ENCODE measurements at regions not wholly inside any gene's neighbourhood (a gene's known extent, or its start where the extent isn't known, plus 50 kb on each side); places are given as distances from the start of the nearest gene placed in this dataset.

DNA sequence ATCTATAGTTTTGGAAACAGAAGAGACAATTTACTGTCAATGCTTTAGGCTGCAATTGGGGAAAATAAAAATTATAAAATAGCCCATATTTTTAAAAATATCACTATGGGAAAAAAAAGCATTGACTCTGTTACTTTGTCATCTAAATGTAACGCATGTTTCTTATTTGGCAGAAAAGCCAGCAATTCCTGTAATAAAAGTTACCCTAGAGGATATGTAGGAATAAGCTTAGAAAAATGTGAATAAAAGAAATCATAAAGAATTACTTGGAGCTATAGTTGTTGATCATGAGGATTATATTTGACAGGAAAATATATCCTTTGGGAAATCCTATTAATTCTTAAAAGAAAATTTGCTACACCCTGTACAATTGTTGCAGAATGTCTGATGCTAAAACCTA is 515.4 kb upstream of the IL12A start:
- no peak for DNase-seq (ENCODE audit: low spot score)
- Mint-ChIP-seq H3K9me3 (peaks cover 1% of the 10 kb centered on the region; the same call in 1 of the 3 replicates), H3K4me1 (peaks cover 6% of the 10 kb centered on the region; the same call in 2 of the 3 replicates), H3K27me3 (ENCODE audit: insufficient read depth, low read depth, poor library complexity) (no peaks in the 10 kb centered on the region), H3K27ac (no peak overlapping the region), H3K36me3 (ENCODE audit: low read depth) (no peaks in the 10 kb centered on the region), H3K4me3 (no peak overlapping the region)
- H4K20me1 ChIP-seq (replicated peaks; ENCODE audit: insufficient read depth), result no peaks in the 10 kb centered on the region
- H3F3A ChIP-seq (replicated peaks; ENCODE audit: low read depth), result no peaks in the 10 kb centered on the region
- no peaks in the 10 kb centered on the region for H3K79me2 ChIP-seq (replicated peaks; ENCODE audit: insufficient read depth)
- ATAC-seq, result no peak
- TF ChIP-seq, protein P1, sequence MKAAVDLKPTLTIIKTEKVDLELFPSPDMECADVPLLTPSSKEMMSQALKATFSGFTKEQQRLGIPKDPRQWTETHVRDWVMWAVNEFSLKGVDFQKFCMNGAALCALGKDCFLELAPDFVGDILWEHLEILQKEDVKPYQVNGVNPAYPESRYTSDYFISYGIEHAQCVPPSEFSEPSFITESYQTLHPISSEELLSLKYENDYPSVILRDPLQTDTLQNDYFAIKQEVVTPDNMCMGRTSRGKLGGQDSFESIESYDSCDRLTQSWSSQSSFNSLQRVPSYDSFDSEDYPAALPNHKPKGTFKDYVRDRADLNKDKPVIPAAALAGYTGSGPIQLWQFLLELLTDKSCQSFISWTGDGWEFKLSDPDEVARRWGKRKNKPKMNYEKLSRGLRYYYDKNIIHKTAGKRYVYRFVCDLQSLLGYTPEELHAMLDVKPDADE (IDR thresholded peaks at IDR 0.05), result no peak
- H3K4me3 ChIP-seq, result no peak overlapping the region
- no peaks in the 10 kb centered on the region for H3K4me1 ChIP-seq (ENCODE audit: insufficient read depth)
- no peaks in the 10 kb centered on the region for H3K36me3 ChIP-seq (ENCODE audit: insufficient read depth)
- no peak overlapping the region for H3K27ac ChIP-seq (ENCODE audit: low read depth)
- no peaks in the 10 kb centered on the region for H3K27me3 ChIP-seq (ENCODE audit: insufficient read depth)
- no peak overlapping the region for H2AFZ ChIP-seq
- no peaks in the 10 kb centered on the region for H3K9me2 ChIP-seq (ENCODE audit: insufficient read depth)
- H3K4me2 ChIP-seq, result no peak overlapping the region

DNA sequence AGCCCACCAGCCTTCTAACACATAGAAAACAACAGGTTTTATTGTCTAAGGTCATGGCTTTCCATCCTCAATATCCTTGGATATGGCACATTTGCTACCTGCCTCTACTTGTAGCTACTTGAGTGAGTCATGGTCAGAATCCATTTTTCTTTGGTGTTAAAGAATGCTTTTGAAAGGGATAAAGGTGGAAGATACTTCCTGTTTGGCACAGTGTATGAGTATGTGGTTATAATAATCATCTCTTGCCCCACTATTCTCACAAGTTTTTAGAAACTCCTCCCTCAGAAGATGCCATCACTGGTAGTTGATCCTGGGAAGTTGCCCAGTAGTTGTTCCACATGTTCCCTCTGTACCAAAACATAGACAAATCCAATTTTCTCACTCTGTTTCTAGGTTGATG is 508.6 kb upstream of the IL12A start:
- Histone ChIP-seq H3K36me3 (ENCODE audit: insufficient read depth) (no peaks in the 10 kb centered on the region), H3F3A (replicated peaks; ENCODE audit: low read depth) (no peaks in the 10 kb centered on the region), H3K79me2 (replicated peaks; ENCODE audit: insufficient read depth) (no peaks in the 10 kb centered on the region), H3K9me2 (ENCODE audit: insufficient read depth) (no peaks in the 10 kb centered on the region), H3K4me3 (no peak overlapping the region), H3K4me2 (no peak overlapping the region), H2AFZ (no peak overlapping the region), H3K4me1 (ENCODE audit: insufficient read depth) (peaks cover 12% of the 10 kb centered on the region; the same call in 1 of the 2 replicates), H3K27ac (ENCODE audit: low read depth) (no peak overlapping the region), H4K20me1 (replicated peaks; ENCODE audit: insufficient read depth) (no peaks in the 10 kb centered on the region), H3K27me3 (ENCODE audit: insufficient read depth) (no peaks in the 10 kb centered on the region)
- Mint-ChIP-seq H3K4me3 (no peak overlapping the region), H3K4me1 (peaks cover 26% of the 10 kb centered on the region), H3K36me3 (ENCODE audit: low read depth) (no peaks in the 10 kb centered on the region), H3K27me3 (ENCODE audit: insufficient read depth, low read depth, poor library complexity) (peaks cover 2% of the 10 kb centered on the region), H3K9me3 (peaks cover 4% of the 10 kb centered on the region; the same call in 1 of the 3 replicates), H3K27ac (no peak overlapping the region)
- ATAC-seq, result no peak
- DNase-seq (ENCODE audit: low spot score), result no peak
- TF ChIP-seq, protein P2, sequence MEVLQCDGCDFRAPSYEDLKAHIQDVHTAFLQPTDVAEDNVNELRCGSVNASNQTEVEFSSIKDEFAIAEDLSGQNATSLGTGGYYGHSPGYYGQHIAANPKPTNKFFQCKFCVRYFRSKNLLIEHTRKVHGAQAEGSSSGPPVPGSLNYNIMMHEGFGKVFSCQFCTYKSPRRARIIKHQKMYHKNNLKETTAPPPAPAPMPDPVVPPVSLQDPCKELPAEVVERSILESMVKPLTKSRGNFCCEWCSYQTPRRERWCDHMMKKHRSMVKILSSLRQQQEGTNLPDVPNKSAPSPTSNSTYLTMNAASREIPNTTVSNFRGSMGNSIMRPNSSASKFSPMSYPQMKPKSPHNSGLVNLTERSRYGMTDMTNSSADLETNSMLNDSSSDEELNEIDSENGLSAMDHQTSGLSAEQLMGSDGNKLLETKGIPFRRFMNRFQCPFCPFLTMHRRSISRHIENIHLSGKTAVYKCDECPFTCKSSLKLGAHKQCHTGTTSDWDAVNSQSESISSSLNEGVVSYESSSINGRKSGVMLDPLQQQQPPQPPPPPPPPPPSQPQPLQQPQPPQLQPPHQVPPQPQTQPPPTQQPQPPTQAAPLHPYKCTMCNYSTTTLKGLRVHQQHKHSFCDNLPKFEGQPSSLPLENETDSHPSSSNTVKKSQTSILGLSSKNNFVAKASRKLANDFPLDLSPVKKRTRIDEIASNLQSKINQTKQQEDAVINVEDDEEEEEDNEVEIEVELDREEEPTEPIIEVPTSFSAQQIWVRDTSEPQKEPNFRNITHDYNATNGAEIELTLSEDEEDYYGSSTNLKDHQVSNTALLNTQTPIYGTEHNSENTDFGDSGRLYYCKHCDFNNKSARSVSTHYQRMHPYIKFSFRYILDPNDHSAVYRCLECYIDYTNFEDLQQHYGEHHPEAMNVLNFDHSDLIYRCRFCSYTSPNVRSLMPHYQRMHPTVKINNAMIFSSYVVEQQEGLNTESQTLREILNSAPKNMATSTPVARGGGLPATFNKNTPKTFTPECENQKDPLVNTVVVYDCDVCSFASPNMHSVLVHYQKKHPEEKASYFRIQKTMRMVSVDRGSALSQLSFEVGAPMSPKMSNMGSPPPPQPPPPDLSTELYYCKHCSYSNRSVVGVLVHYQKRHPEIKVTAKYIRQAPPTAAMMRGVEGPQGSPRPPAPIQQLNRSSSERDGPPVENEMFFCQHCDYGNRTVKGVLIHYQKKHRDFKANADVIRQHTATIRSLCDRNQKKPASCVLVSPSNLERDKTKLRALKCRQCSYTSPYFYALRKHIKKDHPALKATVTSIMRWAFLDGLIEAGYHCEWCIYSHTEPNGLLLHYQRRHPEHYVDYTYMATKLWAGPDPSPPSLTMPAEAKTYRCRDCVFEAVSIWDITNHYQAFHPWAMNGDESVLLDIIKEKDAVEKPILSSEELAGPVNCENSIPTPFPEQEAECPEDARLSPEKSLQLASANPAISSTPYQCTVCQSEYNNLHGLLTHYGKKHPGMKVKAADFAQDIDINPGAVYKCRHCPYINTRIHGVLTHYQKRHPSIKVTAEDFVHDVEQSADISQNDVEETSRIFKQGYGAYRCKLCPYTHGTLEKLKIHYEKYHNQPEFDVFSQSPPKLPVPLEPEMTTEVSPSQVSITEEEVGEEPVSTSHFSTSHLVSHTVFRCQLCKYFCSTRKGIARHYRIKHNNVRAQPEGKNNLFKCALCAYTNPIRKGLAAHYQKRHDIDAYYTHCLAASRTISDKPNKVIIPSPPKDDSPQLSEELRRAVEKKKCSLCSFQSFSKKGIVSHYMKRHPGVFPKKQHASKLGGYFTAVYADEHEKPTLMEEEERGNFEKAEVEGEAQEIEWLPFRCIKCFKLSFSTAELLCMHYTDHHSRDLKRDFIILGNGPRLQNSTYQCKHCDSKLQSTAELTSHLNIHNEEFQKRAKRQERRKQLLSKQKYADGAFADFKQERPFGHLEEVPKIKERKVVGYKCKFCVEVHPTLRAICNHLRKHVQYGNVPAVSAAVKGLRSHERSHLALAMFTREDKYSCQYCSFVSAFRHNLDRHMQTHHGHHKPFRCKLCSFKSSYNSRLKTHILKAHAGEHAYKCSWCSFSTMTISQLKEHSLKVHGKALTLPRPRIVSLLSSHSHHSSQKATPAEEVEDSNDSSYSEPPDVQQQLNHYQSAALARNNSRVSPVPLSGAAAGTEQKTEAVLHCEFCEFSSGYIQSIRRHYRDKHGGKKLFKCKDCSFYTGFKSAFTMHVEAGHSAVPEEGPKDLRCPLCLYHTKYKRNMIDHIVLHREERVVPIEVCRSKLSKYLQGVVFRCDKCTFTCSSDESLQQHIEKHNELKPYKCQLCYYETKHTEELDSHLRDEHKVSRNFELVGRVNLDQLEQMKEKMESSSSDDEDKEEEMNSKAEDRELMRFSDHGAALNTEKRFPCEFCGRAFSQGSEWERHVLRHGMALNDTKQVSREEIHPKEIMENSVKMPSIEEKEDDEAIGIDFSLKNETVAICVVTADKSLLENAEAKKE (CRISPR knock-in tag; IDR thresholded peaks at IDR 0.05), result no peak
- TF ChIP-seq, protein P1 (IDR thresholded peaks at IDR 0.05), result no peak
- TF ChIP-seq, protein P3, sequence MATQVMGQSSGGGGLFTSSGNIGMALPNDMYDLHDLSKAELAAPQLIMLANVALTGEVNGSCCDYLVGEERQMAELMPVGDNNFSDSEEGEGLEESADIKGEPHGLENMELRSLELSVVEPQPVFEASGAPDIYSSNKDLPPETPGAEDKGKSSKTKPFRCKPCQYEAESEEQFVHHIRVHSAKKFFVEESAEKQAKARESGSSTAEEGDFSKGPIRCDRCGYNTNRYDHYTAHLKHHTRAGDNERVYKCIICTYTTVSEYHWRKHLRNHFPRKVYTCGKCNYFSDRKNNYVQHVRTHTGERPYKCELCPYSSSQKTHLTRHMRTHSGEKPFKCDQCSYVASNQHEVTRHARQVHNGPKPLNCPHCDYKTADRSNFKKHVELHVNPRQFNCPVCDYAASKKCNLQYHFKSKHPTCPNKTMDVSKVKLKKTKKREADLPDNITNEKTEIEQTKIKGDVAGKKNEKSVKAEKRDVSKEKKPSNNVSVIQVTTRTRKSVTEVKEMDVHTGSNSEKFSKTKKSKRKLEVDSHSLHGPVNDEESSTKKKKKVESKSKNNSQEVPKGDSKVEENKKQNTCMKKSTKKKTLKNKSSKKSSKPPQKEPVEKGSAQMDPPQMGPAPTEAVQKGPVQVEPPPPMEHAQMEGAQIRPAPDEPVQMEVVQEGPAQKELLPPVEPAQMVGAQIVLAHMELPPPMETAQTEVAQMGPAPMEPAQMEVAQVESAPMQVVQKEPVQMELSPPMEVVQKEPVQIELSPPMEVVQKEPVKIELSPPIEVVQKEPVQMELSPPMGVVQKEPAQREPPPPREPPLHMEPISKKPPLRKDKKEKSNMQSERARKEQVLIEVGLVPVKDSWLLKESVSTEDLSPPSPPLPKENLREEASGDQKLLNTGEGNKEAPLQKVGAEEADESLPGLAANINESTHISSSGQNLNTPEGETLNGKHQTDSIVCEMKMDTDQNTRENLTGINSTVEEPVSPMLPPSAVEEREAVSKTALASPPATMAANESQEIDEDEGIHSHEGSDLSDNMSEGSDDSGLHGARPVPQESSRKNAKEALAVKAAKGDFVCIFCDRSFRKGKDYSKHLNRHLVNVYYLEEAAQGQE (IDR thresholded peaks at IDR 0.05; ENCODE audit: unreplicated experiment), result no peak
